Fibroblast of pulmonary artery (primary cell): ENCODE measurements at regions not wholly inside any gene's neighbourhood (a gene's known extent, or its start where the extent isn't known, plus 50 kb on each side); places are given as distances from the start of the nearest gene placed in this dataset.
A peak's percentile ranks its signal among the peaks of the same experiment; 100 is the strongest.

Experiments used
- DNase-seq: peaks from one replicate; pipeline ENCODE4 v3.0.0-alpha.2; 2010; ENCODE audit warnings: low read depth
- H3K4me3 ChIP-seq: replicated peaks from 2 replicates; pipeline ENCODE4 v1.5.1; 2011; ENCODE audit warnings: low read depth, mild to moderate bottlenecking, control low read depth, low read length, moderate library complexity
- CTCF ChIP-seq: IDR thresholded peaks from 2 replicates; pipeline ENCODE4 v1.5.1; 2011; ENCODE audit warnings: mild to moderate bottlenecking, control low read depth, low read length, inconsistent platforms; ENCODE audit errors: missing control alignments

- no peak for DNase-seq
- TF ChIP-seq CTCF, result no peak
- no peak overlapping the region for H3K4me3 ChIP-seq
These were observed 959.8 kb downstream of the ADGRL3 start for GRCh38 chr4:62159876-62160275.

GRCh38 chr4:62159306-62159705 lies 959.2 kb downstream of the ADGRL3 start:
- TF ChIP-seq CTCF, result no peak
- no peak overlapping the region for H3K4me3 ChIP-seq
- DNase-seq, result no peak

DNA sequence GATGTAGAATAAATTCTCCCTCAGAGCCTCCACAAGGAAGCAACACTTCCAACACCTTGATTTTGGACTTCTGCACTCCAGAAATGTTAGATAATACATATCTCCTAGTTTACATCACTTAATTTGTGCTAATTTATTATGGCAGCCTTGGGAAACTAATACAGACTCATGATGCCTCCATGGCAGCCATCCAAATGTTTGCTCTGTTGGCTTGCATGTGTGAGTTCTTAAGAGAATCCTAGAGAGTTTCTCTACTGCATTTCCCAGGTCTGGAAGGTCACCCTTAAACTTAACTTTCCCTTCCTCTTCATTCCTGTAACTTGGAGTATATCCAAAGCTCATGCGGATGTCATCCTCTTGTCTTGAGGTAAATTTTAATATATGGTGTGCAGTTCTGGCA lies 956.1 kb downstream of the ADGRL3 start:
- H3K4me3 ChIP-seq, result no peak overlapping the region
- DNase-seq, result peak; percentile 6
- no peak for TF ChIP-seq CTCF

DNA sequence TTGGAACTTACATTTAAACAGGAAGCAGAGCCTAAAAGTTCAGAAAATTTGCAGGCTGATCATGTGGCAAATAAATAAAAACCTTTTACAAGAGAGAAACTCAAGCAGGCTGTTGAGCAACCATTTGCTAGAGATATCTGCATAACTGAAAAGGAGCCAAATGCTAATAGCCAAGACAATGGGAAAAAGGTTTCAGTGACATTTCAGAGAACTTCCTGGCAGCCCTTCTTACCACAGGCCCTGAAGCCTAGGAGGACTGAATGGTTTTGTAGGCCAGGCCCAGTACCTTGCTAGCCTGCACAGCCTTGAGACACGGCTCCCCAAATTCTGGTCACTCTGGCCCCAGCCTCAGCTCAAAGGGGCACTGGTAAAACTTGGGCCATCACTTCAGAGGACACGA lies 945.1 kb downstream of the ADGRL3 start:
- DNase-seq, result peak; percentile 83
- no peak for TF ChIP-seq CTCF
- no peak overlapping the region for H3K4me3 ChIP-seq

DNA sequence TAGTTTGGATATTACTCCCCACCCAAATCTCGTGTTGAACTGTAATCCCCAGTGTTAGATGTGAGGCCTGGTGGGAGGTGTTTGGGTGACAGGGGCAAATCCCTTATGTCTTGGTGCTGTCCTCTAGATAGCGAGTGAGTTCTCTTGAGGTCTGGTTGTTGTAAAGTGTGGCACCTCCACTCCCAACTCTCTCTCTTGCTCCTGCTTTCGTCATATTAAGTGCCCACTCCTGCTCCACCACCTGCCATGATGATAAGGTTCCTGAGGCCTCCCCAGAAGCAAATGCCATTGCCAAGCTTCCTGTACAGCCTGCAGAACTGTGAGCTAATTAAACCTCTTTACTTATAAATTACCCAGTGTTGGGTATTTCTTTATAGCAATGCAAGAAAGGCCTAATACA lies 944.3 kb downstream of the ADGRL3 start:
- no peak for TF ChIP-seq CTCF
- H3K4me3 ChIP-seq, result no peak overlapping the region
- no peak for DNase-seq

DNA sequence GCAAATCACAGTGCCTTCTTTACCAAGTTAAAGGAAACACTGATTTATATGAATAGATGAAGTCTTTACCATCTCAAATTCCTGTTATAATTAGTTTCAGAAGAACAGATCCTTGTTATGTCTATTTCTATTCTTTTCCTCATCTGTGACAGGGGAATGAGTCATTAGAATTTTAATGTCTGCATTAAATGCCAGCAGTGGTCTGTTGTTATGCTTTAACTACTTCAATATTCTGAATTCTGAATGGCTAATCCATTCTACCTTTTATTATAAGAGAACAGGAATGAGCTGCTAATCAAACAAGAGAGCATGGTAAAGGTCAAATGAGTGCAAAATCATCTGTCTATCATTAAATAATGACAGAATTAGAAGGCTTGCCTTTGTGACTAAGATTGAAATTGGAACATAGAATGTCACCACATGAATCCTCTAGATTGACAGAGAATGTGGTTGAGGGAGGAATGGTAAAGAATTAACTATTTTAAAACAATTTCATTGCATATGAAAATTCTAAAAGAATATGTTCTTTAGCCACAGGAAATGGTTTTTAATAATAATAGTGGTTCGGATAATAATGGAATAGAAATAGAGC lies 935.5 kb downstream of the ADGRL3 start:
- no peak for TF ChIP-seq CTCF
- DNase-seq, result peak; percentile 25
- no peak overlapping the region for H3K4me3 ChIP-seq

DNA sequence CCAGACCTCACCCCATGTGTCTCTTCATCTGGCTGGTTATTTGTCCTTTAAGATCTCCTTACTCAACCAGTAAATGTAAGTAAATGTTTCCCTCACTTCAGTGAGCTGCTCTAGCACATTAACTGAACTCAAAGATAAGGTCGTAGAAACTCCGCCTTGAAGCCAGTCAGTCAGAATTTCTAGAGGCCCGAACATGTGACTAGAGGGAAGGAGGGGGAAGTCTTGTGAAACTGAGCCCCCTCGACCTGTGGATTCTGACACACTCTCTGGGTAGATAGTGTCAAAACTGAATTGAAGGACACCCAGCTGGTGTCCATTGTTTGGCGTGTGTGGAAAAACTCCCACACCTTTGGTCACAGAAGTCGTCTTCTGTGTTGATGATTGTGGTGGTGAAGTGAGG lies 933.9 kb downstream of the ADGRL3 start:
- TF ChIP-seq CTCF, result no peak
- no peak overlapping the region for H3K4me3 ChIP-seq
- peak; percentile 66 for DNase-seq
